ENCODE measurements at regions not wholly inside any gene's neighbourhood (a gene's known extent, or its start where the extent isn't known, plus 50 kb on each side); places are given as distances from the start of the nearest gene placed in this dataset.

DNA sequence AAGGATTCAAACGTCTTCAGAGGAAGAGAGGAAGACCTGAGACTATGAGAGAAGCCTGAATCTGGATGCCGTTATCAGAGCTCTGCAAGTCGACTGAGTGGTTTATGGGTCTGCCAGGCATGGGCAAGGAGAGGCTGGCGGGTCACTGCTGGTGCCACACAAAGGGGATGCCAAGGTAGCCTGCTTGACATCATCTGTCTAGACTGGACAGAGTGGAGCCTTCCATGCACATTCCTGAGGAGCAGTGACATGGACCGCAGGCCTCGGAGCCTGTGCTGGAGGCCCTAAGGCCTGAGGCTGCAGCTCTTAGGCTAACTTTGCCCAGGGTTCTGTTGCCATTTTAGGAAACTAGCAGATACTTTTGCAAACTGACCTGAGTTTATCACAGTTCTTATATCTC, 127.4 kb downstream of the WT1 start:
- TF ChIP-seq, protein P1, sequence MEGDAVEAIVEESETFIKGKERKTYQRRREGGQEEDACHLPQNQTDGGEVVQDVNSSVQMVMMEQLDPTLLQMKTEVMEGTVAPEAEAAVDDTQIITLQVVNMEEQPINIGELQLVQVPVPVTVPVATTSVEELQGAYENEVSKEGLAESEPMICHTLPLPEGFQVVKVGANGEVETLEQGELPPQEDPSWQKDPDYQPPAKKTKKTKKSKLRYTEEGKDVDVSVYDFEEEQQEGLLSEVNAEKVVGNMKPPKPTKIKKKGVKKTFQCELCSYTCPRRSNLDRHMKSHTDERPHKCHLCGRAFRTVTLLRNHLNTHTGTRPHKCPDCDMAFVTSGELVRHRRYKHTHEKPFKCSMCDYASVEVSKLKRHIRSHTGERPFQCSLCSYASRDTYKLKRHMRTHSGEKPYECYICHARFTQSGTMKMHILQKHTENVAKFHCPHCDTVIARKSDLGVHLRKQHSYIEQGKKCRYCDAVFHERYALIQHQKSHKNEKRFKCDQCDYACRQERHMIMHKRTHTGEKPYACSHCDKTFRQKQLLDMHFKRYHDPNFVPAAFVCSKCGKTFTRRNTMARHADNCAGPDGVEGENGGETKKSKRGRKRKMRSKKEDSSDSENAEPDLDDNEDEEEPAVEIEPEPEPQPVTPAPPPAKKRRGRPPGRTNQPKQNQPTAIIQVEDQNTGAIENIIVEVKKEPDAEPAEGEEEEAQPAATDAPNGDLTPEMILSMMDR (IDR thresholded peaks at IDR 0.05) = no peak
- no peak for TF ChIP-seq POLR2A (IDR thresholded peaks at IDR 0.05)

All from tibial nerve (tissue), 3 donors.